ENCODE measurements at regions not wholly inside any gene's neighbourhood (a gene's known extent, or its start where the extent isn't known, plus 50 kb on each side); places are given as distances from the start of the nearest gene placed in this dataset.

DNA sequence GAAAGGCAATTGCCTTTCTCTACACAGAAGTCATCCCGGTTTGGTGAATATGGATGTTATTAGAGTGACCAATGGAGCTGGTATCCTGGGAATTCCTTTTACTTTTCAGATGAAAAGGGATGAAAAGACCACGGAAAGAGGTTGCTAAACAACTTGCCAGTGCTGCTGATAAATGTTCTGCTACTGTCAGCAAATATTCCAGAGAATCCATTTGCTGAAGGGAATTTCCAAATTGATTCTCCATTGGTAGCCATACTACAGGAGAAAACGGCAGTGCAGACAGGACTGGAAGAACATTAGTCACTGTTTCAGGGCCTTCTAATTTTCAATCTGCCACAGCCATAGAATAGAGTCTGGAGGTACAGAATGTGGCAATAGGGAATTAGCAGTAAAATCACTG, 451.5 kb downstream of the PCDH11X start:
- no peak for TF ChIP-seq CTCF (IDR thresholded peaks at IDR 0.05; ENCODE audit: control insufficient read depth, insufficient read depth, low read depth, low read length, missing control alignments)
- DNase-seq (ENCODE audit: low read depth) = no peak

DNA sequence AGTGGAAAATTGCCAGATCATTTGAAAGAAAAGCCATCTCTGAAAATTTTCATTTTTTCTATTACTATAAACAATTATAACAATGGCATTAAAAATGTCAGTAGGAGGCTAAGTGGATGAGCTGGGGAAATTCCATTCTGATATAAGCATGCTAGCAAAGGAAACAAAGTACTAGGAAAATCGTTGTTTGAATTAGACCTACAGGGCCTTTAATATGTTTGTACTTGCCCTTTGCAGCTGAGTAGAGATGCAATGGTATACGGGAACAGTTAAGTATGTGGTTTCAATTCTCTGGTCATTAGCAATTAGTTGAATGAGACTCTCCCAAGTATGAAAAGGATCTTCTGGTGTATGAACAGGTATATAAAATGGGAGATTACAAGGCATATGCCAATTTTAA, 452.2 kb downstream of the PCDH11X start:
- H3K4me3 ChIP-seq (ENCODE audit: control insufficient read depth, low read depth, low read length) = no peak overlapping the region
- TF ChIP-seq CTCF (IDR thresholded peaks at IDR 0.05; ENCODE audit: control insufficient read depth, insufficient read depth, low read depth, low read length, missing control alignments) = no peak
- DNase-seq (ENCODE audit: low read depth) = no peak

More for the DNA sequence above, 451.5 kb downstream of the PCDH11X start:
- H3K4me3 ChIP-seq (ENCODE audit: control insufficient read depth, low read depth, low read length) = no peak overlapping the region

- no peak for DNase-seq (ENCODE audit: low read depth)
- peak; percentile 38 for TF ChIP-seq CTCF (IDR thresholded peaks at IDR 0.05; ENCODE audit: control insufficient read depth, insufficient read depth, low read depth, low read length, missing control alignments)
- no peak overlapping the region for H3K4me3 ChIP-seq (ENCODE audit: control insufficient read depth, low read depth, low read length)
Observed at GRCh38 chrX:92232182-92232581, 453.0 kb downstream of the PCDH11X start.

- no peak for TF ChIP-seq CTCF (IDR thresholded peaks at IDR 0.05; ENCODE audit: control insufficient read depth, insufficient read depth, low read depth, low read length, missing control alignments)
- no peak for DNase-seq (ENCODE audit: low read depth)
- no peak overlapping the region for H3K4me3 ChIP-seq (ENCODE audit: control insufficient read depth, low read depth, low read length)
Observed at GRCh38 chrX:92241249-92241648, 462.1 kb downstream of the PCDH11X start.

DNA sequence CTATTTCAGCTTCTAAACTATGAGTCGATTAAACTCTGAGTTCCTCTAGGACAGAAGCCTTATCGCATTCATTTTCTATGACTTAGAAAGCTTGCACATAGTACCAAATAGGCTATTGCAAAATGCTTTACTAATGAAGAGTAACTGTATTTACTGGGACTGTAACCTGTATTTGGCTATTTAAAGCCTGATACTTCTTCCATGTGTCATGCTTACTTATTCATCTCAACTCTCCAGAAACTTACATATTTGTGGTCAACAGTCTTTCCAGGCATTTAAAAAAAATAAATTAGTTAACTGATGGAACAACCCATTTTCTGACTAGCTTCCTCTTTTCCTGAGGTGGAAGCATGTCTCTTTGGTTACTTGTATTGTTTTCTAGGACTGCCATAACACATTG, 467.9 kb downstream of the PCDH11X start:
- no peak for DNase-seq (ENCODE audit: low read depth)
- H3K4me3 ChIP-seq (ENCODE audit: control insufficient read depth, low read depth, low read length) = no peak overlapping the region
- no peak for TF ChIP-seq CTCF (IDR thresholded peaks at IDR 0.05; ENCODE audit: control insufficient read depth, insufficient read depth, low read depth, low read length, missing control alignments)

- no peak for DNase-seq (ENCODE audit: low read depth)
- no peak for TF ChIP-seq CTCF (IDR thresholded peaks at IDR 0.05; ENCODE audit: control insufficient read depth, insufficient read depth, low read depth, low read length, missing control alignments)
- H3K4me3 ChIP-seq (ENCODE audit: control insufficient read depth, low read depth, low read length) = no peak overlapping the region
Observed at GRCh38 chrX:92249125-92249524, 469.9 kb downstream of the PCDH11X start.

DNA sequence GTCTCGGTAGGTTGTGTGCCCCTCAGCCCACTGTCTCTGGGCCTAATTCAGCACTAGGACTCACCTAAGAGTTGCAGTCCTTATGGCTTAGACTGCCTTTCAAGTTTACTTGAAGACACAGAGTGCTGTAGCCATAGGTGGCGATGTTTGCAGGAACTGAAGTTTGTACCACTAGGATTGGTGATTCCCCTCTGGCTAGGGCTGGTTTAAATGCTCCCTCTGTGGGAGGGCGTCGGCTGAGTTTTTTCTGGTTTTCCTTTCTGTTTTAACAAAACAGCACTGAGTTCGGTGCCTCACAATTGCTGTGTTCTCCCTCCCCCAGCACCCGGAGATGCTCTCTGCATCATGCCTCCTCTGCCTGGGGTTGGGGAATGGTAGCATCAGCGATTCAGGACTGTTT, 480.9 kb downstream of the PCDH11X start:
- no peak for TF ChIP-seq CTCF (IDR thresholded peaks at IDR 0.05; ENCODE audit: control insufficient read depth, insufficient read depth, low read depth, low read length, missing control alignments)
- H3K4me3 ChIP-seq (ENCODE audit: control insufficient read depth, low read depth, low read length) = no peak overlapping the region
- no peak for DNase-seq (ENCODE audit: low read depth)
